ENCODE measurements at regions not wholly inside any gene's neighbourhood (a gene's known extent, or its start where the extent isn't known, plus 50 kb on each side); places are given as distances from the start of the nearest gene placed in this dataset.

- Histone ChIP-seq H3K4me3 (ENCODE audit: low read length) (no peak overlapping the region), H3K27me3 (ENCODE audit: insufficient read depth, low read length) (no peaks in the 10 kb centered on the region), H3K9me3 (ENCODE audit: low read depth, low read length) (no peaks in the 10 kb centered on the region), H3K4me1 (ENCODE audit: insufficient read depth, low read length) (no peaks in the 10 kb centered on the region)
Measured at GRCh38 chr18:28922936-28923335, 746.0 kb upstream of the CDH2 start.

DNA sequence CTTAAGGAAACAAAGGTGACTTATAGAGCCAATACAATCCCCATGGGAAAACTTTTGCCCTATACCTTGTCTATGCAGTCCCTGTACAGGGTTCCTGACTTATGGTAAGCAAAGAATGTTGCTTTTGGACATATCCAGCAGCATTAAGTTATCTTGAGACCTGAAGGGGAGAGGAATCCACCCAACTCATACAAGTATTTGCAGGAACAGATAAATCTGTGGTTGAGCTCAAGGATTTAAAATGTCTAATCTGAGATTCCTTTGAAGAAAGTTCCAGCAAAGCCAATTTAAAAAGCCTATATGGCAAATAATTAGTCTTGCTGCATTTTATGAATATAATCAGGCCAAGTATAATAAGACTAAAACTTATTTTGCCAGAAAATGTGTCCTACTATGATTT is 739.5 kb upstream of the CDH2 start:
- no peaks in the 10 kb centered on the region for H3K27me3 ChIP-seq (ENCODE audit: insufficient read depth, low read length)
- H3K4me3 ChIP-seq (ENCODE audit: low read length) = no peak overlapping the region
- peaks cover 13% of the 10 kb centered on the region for H3K9me3 ChIP-seq (ENCODE audit: low read depth, low read length)
- H3K4me1 ChIP-seq (ENCODE audit: insufficient read depth, low read length) = no peaks in the 10 kb centered on the region

DNA sequence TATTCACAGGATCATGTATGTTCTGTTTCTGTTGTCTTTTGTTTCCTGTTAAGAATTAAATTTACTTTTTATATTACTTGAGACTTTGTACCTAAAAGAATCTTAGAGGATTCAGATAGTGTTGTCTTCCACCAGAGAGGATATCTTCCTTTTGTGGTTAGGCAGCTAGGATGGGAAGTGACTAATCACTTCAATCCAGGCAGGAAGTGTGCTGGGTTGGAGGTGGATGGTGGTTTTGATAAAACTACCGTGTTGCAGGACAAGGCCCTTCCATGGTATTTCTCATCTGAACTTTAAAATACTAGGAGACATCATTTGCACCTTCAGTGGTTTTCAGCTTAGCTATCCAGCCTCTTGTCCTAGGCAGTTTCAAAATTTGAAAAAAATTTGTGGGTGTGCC is 728.6 kb upstream of the CDH2 start:
- no peaks in the 10 kb centered on the region for H3K4me1 ChIP-seq (ENCODE audit: insufficient read depth, low read length)
- H3K27me3 ChIP-seq (ENCODE audit: insufficient read depth, low read length) = no peaks in the 10 kb centered on the region
- no peak overlapping the region for H3K4me3 ChIP-seq (ENCODE audit: low read length)
- H3K9me3 ChIP-seq (ENCODE audit: low read depth, low read length) = no peaks in the 10 kb centered on the region

- H3K4me1 ChIP-seq (ENCODE audit: insufficient read depth, low read length) = no peaks in the 10 kb centered on the region
- no peaks in the 10 kb centered on the region for H3K27me3 ChIP-seq (ENCODE audit: insufficient read depth, low read length)
- no peaks in the 10 kb centered on the region for H3K9me3 ChIP-seq (ENCODE audit: low read depth, low read length)
- H3K4me3 ChIP-seq (ENCODE audit: low read length) = no peak overlapping the region
Measured at GRCh38 chr18:28904789-28905364, 727.9 kb upstream of the CDH2 start.

- no peaks in the 10 kb centered on the region for H3K27me3 ChIP-seq (ENCODE audit: insufficient read depth, low read length)
- H3K9me3 ChIP-seq (ENCODE audit: low read depth, low read length) = no peaks in the 10 kb centered on the region
- no peak overlapping the region for H3K4me3 ChIP-seq (ENCODE audit: low read length)
- H3K4me1 ChIP-seq (ENCODE audit: insufficient read depth, low read length) = no peaks in the 10 kb centered on the region
Measured at GRCh38 chr18:28903306-28903705, 726.4 kb upstream of the CDH2 start.

- H3K9me3 ChIP-seq (ENCODE audit: low read depth, low read length) = no peaks in the 10 kb centered on the region
- no peak overlapping the region for H3K4me3 ChIP-seq (ENCODE audit: low read length)
- H3K4me1 ChIP-seq (ENCODE audit: insufficient read depth, low read length) = no peaks in the 10 kb centered on the region
- H3K27me3 ChIP-seq (ENCODE audit: insufficient read depth, low read length) = no peaks in the 10 kb centered on the region
Measured at GRCh38 chr18:28890791-28891190, 713.9 kb upstream of the CDH2 start.

DNA sequence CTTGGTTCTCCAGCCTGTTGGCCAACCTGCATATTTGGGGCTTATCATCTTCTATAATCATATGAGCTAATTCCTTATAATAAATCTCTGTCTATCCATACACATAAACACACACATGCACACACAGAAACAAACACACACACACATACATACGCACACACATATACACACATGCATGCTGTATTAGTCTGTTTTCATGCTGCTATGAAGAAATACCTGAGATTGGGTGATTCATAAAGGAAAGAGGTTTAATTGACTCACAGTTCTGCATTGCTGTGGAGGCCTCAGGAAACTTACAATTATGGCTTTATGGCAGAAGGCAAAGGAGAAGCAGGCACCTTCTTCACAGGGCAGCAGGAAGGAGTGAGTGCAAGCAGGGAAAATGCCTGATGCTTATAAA is 707.4 kb upstream of the CDH2 start:
- Histone ChIP-seq H3K4me1 (ENCODE audit: insufficient read depth, low read length) (no peaks in the 10 kb centered on the region), H3K9me3 (ENCODE audit: low read depth, low read length) (no peaks in the 10 kb centered on the region), H3K4me3 (ENCODE audit: low read length) (no peak overlapping the region), H3K27me3 (ENCODE audit: insufficient read depth, low read length) (no peaks in the 10 kb centered on the region)

DNA sequence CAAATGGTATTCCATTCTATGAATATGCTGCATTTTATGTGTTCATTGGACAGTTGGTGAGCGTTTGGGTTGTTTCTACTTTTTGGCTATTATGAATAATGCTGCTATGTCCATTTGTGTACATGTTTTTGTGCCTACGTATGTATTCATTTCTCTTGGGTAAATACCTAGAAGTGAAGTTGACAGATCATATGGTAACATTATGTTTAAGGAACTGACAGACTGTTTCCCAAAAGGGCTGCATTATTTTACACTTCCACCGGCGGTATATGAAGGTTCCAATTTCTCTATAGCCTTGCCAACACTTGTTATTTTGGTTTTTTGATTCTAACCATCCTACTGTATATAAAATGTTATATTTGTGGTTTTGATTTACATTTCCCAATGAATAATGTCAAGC is 703.9 kb upstream of the CDH2 start:
- Histone ChIP-seq H3K9me3 (ENCODE audit: low read depth, low read length) (no peaks in the 10 kb centered on the region), H3K4me1 (ENCODE audit: insufficient read depth, low read length) (no peaks in the 10 kb centered on the region), H3K4me3 (ENCODE audit: low read length) (no peak overlapping the region), H3K27me3 (ENCODE audit: insufficient read depth, low read length) (no peaks in the 10 kb centered on the region)

DNA sequence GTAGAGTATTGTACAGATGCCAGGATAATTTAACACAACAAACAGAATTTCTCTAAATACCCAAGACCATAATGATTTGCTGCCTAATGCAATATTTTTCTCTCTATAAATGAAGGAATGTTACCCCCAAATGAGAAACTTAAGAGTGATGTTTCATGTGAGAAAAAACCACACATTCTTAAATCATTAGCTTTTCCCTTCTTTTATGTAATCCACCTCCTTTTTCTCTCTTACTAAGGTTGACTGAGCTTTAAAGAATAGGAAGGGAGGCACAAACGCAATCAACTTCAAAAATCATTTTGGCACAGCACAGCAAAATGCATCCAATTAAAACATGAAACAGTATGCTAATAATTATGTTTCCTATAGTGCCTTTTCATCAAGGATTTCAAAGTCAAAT is 698.1 kb upstream of the CDH2 start:
- Histone ChIP-seq H3K9me3 (ENCODE audit: low read depth, low read length) (no peaks in the 10 kb centered on the region), H3K4me1 (ENCODE audit: insufficient read depth, low read length) (no peaks in the 10 kb centered on the region), H3K27me3 (ENCODE audit: insufficient read depth, low read length) (no peaks in the 10 kb centered on the region), H3K4me3 (ENCODE audit: low read length) (no peak overlapping the region)

GRCh38 chr18:28863396-28863795 is 686.5 kb upstream of the CDH2 start:
- Histone ChIP-seq H3K9me3 (ENCODE audit: low read depth, low read length) (no peaks in the 10 kb centered on the region), H3K4me1 (ENCODE audit: insufficient read depth, low read length) (no peaks in the 10 kb centered on the region), H3K4me3 (ENCODE audit: low read length) (no peak overlapping the region), H3K27me3 (ENCODE audit: insufficient read depth, low read length) (no peaks in the 10 kb centered on the region)

- no peaks in the 10 kb centered on the region for H3K4me1 ChIP-seq (ENCODE audit: insufficient read depth, low read length)
- no peaks in the 10 kb centered on the region for H3K9me3 ChIP-seq (ENCODE audit: low read depth, low read length)
- H3K27me3 ChIP-seq (ENCODE audit: insufficient read depth, low read length) = no peaks in the 10 kb centered on the region
- no peak overlapping the region for H3K4me3 ChIP-seq (ENCODE audit: low read length)
Measured at GRCh38 chr18:28858248-28858647, 681.3 kb upstream of the CDH2 start.

DNA sequence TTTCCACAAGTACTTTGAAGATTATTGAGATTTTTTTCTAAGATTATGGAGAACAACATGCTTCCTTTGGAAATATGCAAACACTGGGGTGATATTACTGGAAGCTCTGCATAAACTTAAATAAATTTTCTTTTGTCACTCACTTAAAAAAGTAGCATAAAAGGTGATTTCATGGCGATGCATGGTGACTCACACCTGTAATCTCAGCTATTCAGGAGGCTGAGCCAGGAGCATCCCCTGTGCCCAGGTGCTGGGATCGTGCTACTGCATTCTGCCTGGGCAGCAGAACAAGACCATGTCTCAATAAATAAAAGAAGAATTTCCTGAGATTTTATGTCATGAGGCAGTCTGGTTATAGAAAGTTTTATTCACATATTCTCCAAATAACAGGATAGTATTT is 679.1 kb upstream of the CDH2 start:
- no peak overlapping the region for H3K4me3 ChIP-seq (ENCODE audit: low read length)
- no peaks in the 10 kb centered on the region for H3K4me1 ChIP-seq (ENCODE audit: insufficient read depth, low read length)
- H3K9me3 ChIP-seq (ENCODE audit: low read depth, low read length) = no peaks in the 10 kb centered on the region
- H3K27me3 ChIP-seq (ENCODE audit: insufficient read depth, low read length) = no peaks in the 10 kb centered on the region

GRCh38 chr18:28855524-28855923 is 678.6 kb upstream of the CDH2 start:
- Histone ChIP-seq H3K4me1 (ENCODE audit: insufficient read depth, low read length) (no peaks in the 10 kb centered on the region), H3K27me3 (ENCODE audit: insufficient read depth, low read length) (no peaks in the 10 kb centered on the region), H3K9me3 (ENCODE audit: low read depth, low read length) (no peaks in the 10 kb centered on the region), H3K4me3 (ENCODE audit: low read length) (no peak overlapping the region)

DNA sequence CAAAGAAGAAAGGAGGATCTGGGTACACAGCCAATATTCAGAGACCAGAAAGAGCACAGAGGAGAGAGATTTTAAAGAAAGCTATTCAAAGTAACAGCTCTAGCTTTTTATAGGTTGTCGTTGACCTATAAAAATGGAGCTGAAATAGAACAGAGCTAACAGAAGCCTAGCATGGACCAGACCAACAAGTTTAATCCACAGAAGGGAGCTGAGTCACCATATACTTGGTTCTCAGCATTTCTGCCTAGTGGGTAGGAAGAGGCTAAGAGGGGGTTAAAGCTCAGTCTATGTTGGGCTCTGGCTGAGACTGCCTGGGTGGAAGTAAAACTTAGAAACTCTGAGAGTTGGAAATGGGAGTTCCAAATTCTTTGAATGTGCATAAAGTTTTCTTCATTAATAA is 678.0 kb upstream of the CDH2 start:
- Histone ChIP-seq H3K27me3 (ENCODE audit: insufficient read depth, low read length) (no peaks in the 10 kb centered on the region), H3K4me1 (ENCODE audit: insufficient read depth, low read length) (no peaks in the 10 kb centered on the region), H3K4me3 (ENCODE audit: low read length) (no peak overlapping the region), H3K9me3 (ENCODE audit: low read depth, low read length) (no peaks in the 10 kb centered on the region)

DNA sequence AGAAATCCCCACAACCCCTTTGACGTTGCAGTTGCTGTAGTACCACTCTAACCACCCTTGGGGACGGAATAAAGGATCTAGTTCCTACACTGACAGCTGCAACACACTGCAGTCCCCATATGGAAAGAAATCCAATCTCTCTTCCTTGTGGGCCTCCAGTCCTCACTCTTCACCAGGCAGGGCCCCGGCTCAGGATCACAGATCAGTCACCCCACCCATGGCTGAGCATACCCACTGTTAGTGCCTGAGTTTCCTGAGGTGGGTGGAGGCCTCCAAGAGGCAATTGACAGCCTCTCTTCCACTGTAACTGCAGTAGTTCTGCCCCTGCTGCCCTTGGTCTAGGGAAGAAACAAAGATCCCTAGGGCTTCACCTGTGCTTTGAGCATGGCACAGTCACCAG is 670.0 kb upstream of the CDH2 start:
- no peaks in the 10 kb centered on the region for H3K27me3 ChIP-seq (ENCODE audit: insufficient read depth, low read length)
- no peaks in the 10 kb centered on the region for H3K4me1 ChIP-seq (ENCODE audit: insufficient read depth, low read length)
- H3K9me3 ChIP-seq (ENCODE audit: low read depth, low read length) = no peaks in the 10 kb centered on the region
- H3K4me3 ChIP-seq (ENCODE audit: low read length) = no peak overlapping the region

DNA sequence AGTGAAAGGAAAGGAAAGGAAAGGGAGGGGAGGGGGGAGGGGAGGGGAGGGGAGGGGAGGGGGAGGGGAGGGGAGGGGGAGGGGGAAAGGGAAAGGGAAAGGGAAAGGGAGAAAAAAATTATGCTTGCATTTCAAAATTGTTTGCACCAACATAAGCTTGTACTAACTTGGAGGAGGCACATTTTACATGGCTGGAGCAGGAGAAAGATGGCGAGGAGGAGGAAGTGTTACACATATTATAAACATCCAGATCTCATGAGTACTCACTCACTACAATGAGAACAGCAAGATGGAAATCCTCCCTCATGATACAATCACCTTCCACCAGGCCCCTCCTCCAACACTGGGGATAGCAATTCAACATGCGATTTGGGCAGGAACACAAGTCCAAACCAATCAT is 660.2 kb upstream of the CDH2 start:
- Histone ChIP-seq H3K4me1 (ENCODE audit: insufficient read depth, low read length) (no peaks in the 10 kb centered on the region), H3K4me3 (ENCODE audit: low read length) (no peak overlapping the region), H3K27me3 (ENCODE audit: insufficient read depth, low read length) (no peaks in the 10 kb centered on the region), H3K9me3 (ENCODE audit: low read depth, low read length) (no peaks in the 10 kb centered on the region)

GRCh38 chr18:28834889-28835288 is 658.0 kb upstream of the CDH2 start:
- Histone ChIP-seq H3K9me3 (ENCODE audit: low read depth, low read length) (no peaks in the 10 kb centered on the region), H3K4me3 (ENCODE audit: low read length) (no peak overlapping the region), H3K4me1 (ENCODE audit: insufficient read depth, low read length) (no peaks in the 10 kb centered on the region)

More at GRCh38 chr18:28834889-28835288, 658.0 kb upstream of the CDH2 start:
- H3K27me3 ChIP-seq (ENCODE audit: insufficient read depth, low read length) = no peaks in the 10 kb centered on the region

Measured in mononuclear cell (primary cell).